Anterior cingulate cortex (tissue), 58 donors: ENCODE measurements at regions not wholly inside any gene's neighbourhood (a gene's known extent, or its start where the extent isn't known, plus 50 kb on each side); places are given as distances from the start of the nearest gene placed in this dataset.

Experiments used
- DNase-seq, 58 donors: peaks; one replicate each; lab custom pipeline; 2025; lab: John Stamatoyannopoulos, UW

DNA sequence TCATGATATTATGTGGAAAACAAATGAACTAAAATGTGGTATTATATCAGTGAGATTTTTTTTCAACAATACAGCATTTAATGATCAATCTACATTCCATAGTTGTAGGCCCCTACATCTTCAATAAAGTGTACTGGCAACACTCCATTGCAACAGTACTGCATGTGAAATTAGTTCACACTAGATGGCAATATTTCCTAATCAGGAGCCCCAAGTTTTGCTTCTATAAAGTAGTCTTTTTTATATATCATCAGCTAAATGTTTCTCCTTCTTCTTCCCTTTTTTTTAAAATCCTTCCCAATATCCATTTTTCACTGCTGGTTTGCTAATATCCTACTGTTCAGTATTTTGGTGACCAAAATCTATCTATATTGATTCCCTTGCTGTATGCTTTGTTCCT is 528.3 kb upstream of the ATXN8OS start:
- DNase-seq: no peak

DNA sequence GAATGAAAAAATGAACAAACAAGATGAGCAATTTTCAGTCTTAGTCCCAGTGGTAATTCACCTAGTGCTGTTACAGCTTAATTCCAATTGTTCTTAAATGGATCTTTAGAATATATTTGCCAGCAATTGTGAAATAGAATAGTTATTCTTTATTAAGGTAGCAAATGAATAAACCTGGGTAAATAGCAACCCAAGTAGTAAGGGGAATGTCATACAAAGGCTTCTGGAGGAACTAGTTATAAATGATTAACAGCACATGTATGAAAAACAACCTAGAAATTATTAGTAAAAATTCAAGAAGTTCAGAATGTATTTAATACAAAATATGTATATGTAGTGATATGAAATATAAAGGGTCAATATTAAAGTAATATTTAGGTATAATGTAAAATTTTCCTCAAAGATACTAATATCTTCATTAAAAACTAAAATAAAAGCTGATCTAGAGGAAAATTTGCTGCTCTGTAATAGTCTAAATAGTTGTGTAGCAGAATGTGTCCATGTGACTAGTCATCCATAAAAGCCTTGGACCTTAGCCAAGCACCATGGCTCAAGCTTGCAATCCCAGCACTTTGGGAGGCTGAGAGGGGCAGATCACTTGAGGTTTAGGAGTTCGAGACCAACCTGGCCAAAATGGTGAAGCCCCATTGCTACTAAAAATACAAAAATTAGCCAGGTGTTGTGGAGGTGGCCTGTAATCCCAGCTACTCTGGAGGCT is 535.9 kb upstream of the ATXN8OS start:
- no peak for DNase-seq

DNA sequence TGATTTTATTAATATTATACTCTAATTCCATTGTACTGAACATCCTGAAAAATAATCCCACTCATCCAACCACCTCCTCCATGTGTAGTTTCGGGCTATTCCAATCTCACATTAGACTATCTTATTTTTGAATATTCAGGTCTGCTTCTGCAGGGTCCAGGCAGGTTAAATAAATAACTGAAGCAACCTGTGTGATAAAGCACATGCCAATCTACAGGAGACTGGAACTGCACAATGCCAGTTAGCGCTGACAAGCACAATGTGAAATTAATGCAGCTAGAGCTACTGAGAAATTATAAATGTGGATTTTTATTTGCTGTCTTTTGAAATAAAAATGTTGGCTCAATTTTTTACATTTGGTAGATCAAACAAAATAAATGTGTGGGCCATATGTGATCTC is 540.1 kb upstream of the ATXN8OS start:
- no peak for DNase-seq

DNA sequence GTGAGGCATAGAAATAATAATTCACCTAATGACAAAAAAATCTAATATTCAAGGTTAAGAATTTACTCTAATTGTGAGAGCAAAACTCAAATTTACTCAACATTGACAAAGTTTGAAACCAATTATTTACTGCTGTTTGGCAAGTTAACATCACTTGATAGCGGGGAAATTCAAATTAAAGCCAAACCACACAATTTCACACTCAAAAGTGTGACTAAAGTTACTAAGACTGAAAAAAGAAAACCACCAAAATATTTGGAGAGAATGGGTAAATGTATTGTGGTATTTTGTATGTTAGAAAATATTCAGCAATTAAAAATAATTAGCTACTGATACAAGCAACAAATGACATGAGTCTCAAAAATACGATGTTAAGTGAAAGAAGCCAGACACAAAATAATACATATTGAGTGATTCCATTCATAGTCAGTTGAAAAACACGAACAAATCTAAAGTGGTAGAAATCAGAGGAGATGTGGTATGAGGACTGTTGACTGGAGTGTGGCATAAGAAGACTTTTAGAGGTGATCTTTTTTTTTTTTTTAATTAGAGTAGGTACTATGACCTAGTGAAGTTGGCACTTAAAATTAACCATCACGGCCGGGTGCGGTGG is 541.4 kb upstream of the ATXN8OS start:
- DNase-seq: no peak

DNA sequence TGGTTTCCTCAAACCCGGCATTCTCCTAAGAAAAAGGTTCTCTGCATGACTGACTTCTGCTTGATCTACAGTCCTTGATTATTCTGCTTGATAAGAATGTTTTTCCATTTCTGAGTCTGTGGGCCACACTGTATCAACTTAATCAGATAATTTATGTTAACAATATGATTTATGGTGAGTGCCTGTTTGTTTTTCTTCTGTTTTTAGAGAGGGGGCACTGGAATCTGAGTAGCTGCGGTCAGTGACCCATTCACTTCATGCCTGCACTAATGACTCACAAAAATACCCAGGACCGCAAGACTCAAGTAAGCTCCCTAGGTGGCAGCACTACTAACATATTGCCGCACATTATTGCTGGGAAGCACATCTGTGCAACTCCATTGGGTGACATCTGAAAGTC is 542.3 kb upstream of the ATXN8OS start:
- no peak for DNase-seq

DNA sequence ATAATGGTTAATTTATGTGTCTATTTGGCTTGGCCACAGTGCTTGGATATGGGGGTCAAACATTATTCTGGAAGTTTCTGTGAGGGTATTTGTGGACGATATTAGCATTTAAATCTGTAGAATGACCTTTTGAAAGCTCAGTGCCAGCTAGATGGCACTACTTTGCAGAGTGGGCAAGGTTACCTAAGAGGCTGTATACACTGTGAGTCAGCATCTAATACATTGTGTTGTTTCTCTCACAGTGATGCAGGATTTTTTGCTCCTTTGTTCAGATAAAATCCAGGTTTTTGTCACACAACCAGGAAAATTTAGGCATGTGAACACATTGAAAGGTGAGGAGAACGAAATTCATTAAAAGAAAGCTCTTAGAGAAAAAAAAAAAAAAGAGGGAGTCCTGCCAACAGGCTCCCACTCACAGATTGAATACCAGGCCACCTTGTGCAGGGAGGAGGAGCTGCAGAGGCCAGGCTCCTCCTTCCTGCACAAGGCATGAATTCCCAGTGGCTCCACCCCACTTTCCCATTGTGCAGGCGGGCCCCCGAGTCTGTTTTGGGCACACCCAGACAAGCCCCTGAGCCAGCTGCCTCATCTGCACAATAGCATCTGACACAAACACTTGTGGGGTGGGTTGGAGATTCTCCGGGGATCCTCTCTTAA is 551.0 kb upstream of the ATXN8OS start:
- DNase-seq: no peak

DNA sequence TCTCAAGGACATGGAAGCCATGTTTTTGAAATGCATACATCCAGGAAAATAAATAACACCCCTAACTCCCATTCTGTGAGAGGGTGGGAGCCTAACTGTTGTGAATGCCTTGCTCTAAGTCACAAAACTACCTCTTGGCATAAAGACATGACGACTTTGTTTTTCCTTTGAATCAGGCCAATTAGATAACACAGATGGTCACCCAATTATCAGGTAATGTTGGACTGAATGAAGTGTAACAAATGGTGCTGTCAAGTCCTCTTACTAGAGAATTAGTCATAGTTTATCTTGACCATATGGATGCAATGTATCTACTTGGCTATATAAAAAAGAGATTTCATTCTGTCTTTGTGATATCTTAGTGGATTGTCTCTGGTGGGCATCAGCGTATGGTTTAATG is 553.6 kb upstream of the ATXN8OS start:
- no peak for DNase-seq

DNA sequence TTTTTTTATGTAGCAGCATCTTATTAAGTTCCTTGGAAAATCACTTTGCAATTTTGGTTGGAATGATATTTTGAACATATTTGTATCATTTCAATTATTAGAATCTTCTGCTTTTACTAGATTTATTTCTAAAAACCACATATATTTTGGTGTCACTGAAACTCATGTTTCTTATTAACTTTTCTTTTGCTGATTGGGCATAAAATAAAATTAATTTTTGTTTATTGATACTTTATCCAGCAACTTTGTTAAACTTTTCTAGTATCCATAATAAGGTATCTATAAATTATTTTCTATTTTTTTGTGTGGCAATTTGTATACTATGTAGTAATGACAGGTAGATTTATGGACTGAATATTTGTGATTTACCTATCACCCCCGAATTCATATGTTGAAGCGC is 556.4 kb upstream of the ATXN8OS start:
- DNase-seq: no peak

DNA sequence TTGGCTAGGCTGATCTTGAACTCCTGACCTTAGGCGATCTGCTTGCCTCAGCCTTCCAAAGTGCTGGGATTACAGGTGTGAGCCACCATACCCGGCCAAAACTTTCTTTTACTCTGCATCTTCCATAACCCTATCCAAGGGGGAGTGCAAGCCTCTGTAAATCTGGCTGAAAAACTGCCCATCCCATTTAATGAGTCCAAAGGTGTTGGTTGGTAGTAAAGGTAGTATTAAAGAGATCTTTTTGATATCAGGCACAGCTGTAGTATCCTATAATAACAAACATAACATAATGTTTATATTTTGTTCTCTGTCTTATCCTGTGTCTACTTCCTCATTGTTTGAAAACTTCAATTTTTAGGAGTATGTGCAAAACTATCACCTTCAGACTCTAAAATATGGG is 559.8 kb upstream of the ATXN8OS start:
- no peak for DNase-seq

DNA sequence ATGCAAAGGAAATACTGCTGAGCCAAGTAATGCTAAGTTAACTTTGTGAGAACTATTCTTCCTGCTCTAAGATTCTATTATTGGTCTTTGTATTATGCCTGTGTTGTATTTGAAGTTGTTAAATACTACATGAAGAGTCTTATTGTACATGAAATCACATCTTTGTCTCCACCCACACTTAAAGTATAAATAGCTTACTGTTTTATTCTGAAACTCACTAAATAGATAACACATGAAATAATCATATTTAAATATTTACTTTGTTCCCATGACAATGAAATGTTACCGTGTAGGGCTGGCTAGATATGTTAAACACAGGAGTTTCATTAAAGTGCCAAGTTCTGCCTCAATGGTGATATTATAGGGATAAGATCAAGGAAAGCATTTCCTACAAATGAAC is 562.1 kb upstream of the ATXN8OS start:
- DNase-seq: no peak

DNA sequence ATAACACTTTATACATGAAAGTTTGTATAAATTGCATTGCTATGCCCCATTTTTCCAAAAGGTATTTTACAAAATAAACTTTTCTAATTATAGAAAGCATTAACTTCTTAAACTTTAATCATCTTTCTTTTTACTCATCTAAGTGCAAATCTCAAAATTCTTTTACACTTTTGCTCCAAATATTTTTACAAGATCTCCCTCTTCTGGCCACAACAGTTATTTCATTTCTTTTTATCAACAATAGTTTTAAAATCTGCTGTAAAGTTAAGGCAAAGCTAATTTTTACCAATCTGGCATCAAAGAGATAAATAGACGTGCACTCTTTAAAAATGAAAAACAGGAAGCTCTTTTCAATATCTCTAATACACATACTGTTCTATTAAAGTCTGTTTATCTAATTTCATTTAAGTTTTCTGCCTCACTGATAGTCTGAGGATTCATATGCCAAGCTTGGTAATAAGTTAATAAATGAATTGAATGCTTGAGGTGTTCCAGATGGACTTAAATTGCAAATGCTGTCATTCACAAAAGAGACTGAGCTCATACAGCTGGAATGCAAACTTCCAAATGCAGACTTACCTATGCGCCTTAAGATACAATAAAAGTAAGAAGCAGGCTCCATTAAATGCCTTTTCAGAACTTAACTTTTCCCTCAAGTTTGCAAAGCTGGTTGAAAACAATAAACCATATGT is 583.0 kb upstream of the ATXN8OS start:
- DNase-seq: no peak

DNA sequence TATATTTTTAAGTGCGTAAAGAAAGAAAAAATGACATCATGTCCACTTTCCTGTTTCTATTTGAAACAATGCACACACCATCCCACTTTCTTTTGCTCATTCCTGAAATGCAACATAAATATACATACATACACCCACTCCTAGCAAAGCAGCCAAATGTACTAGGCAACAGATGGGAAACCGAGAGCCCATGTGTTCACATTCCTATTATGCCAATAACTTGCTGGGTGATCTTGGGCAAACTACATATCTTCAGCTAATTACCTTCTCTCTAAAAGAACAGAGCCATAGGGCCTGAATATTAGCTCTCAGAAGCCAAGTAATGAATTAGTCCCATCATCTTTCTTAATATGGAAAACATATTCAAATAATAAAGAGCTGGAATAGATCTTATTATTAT is 610.6 kb upstream of the ATXN8OS start:
- peak in 19 of 58 donors; percentile 0 to 50 (median 3) for DNase-seq

DNA sequence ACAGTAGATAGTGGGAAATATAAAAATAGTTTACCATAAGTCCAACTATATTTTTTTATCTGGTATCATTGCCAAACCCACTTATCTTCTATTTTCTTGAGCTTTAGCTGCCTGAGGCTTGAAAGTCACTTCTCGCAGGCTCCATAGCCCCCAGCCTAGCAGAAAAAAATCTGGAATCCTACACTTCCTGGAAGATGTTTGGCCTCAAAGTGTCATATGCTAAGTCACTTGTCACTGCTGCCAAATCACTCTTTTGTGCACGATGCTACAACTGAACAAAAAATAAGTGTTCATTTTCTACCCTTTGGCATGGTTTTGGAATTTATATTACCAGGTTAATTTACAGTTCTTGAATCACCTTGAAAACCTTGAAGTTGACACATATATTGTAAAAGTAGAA is 612.5 kb upstream of the ATXN8OS start:
- no peak for DNase-seq

DNA sequence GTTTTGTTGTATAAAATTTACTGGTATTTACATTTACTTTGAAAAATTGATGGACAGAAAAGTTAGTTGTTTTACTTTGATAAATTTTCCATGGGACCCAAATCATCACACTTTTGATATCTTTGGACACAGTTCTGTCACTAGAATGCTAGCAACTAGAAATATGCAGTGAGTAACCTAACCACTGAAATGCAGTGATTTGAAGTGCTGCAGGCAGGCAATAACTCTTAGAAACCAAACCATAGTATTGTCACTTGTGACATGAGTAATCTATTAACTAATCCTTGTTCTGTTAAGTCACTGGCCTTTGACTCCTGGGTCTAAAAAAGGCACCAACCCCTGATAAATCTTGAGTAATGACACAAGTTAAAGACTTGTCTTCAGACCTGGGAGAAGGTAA is 620.0 kb upstream of the ATXN8OS start:
- no peak for DNase-seq

DNA sequence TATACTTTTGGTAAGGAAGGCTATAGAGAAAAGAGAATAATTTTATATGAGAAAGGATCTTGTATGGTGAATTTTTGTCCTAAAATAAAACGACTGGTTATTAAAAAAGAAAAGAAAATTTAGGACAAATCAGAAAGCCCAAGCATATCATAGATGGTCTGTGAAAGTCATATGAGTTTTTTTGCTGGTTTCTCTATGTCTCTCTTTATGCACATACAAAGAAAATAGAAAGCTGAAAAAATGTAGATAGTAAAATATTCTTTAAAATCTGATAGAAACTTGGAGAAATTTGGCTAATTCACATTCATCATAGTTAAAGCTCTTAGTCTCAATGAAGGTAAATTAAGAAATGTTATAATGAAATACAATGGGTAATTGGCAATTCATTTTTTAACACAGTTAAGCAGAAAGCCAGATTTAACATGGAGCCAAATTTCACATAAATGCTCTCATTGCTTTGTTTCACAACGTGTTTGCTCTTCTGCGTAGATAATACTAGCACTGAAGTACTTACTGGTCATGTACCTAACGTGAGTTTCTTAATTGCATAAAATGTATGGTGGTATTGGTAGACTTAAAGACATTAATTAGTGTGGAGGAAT is 621.5 kb upstream of the ATXN8OS start:
- DNase-seq: no peak

DNA sequence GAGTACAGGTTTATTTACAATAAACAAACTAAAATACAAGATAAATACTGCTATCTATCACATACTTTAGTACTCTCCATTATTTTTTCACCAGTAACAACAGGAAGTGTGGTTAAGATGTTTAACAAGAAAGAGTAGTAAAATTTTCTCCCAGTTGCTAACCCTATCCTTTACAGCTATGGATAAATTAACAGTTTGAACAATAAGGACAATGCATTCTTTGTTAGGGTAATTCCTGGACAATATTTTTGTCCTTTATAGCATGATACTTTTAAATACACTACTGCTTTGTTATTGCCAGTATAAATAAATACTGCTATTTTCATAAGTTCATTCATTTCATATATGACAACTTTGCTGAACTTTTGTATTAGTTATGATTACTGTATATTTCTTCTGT is 630.2 kb upstream of the ATXN8OS start:
- no peak for DNase-seq

DNA sequence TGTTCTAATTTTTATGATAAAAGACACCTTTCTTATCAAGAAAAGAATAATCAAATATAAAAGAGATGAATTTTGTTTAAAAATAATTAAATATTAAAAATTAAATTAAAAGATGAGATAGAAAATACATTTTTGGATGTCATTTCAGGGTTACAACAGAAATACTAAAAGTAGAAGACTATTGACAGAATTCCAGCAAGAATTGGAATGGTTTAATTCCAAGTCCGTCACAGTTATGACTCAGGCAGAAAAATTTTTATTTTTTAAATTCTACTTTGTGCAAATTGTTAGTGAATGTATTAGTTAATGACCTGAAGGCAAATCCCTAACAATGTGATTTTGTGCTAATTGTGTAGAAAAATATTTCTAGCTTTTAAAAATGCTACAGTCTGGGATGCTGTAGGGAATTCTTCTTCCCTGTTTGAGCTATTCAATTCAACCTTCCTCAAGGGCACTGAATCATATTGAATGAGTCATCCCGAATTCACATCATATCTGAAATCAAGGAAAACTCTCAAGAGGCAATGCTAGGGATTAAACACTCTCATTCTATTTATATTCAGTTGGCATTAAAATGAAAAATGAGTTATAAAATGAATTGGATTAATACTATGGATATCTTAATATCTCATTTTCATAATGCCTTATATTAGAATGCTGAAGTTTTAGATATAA is 633.5 kb upstream of the ATXN8OS start:
- no peak for DNase-seq

DNA sequence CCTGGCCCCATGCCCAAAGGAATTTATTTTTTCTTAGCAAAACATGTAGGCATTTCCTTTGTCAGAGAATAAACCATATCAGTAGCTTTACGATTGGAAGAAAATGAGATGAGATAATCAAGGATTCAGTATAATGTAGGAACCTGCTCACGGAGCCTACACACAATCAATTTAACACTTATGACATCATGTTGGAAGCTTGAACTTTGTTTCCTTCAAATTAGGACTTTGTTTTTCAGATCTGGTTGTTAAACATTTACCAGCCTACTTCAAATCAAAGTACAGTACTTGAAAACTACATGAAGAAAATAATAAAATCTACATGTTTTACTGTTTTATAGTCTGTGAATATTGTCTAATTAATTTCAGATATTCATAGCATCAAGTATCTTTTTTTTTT is 639.0 kb upstream of the ATXN8OS start:
- no peak for DNase-seq

DNA sequence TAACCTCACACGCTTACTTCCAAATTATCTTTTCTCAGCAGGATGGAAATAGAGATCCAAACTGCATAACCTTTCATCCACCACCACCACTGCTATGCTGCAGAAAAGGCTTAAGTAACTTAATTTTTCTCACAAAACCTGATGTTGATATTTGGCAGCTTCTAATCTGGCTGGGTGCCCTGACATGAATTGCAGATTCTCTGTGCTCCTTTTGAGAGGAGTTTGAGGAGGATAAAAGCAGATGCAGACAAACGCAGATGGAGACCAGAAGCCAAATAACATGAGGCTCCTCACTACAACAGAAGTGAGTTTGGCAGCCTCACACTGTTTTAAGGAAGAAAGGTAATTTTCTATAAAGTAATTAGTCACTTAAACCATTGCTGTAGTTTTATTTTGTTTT is 646.2 kb upstream of the ATXN8OS start:
- DNase-seq: no peak

DNA sequence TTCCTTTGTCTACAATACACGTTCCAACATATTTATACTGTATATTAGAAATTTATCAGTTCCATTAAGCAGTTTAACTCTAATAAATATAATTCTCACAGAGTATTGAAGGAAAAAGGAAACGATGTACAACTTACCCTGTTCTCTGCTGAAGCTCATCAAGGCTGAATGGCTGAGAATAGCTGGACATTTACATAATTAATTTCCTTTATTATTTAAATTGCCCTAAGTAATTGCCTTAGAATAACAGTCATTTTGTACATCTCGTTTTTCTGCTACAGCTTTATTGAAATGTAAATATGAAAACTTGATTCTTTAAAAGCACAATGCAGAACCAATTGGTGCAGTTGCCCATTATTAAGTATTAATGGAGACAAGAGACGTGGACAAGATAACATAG is 648.3 kb upstream of the ATXN8OS start:
- no peak for DNase-seq

DNA sequence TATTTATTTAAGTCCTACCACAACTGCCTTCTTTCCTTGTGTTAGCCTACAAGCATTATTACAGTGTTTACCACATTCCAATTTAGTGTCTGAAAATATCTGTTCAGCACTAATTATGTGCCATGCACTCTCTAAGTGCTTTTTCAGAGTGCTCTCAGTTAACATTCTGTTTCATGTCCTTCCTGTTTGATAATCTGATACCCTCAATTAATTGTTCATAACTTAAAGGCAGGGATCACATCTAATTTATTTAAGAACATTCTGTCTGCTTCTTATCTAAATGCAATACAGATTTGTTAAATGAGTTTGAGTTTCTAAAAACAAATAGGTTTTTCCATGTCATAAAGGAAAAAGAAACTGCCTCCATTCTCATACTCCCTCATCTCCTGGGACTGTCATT is 649.6 kb upstream of the ATXN8OS start:
- no peak for DNase-seq
